HFF-Myc (cell line): ENCODE measurements at regions not wholly inside any gene's neighbourhood (a gene's known extent, or its start where the extent isn't known, plus 50 kb on each side); places are given as distances from the start of the nearest gene placed in this dataset.
A peak's percentile ranks its signal among the peaks of the same experiment; 100 is the strongest.

Source experiments
- DNase-seq: peaks from one replicate; pipeline ENCODE4 v3.0.0-alpha.2; 2011; ENCODE audit warnings: low read depth; ENCODE audit errors: extremely low read depth
- H3K4me3 ChIP-seq: replicated peaks from 2 replicates; pipeline ENCODE4 v1.5.1; 2011; ENCODE audit warnings: low read depth, mild to moderate bottlenecking, control low read depth, low read length
- TF ChIP-seq, protein P1 (sequence below): IDR thresholded peaks from 2 replicates; pipeline ENCODE4 v1.5.1; 2012; ENCODE audit warnings: mild to moderate bottlenecking, low read depth, low read length, control low read depth; ENCODE audit errors: missing control alignments

DNA sequence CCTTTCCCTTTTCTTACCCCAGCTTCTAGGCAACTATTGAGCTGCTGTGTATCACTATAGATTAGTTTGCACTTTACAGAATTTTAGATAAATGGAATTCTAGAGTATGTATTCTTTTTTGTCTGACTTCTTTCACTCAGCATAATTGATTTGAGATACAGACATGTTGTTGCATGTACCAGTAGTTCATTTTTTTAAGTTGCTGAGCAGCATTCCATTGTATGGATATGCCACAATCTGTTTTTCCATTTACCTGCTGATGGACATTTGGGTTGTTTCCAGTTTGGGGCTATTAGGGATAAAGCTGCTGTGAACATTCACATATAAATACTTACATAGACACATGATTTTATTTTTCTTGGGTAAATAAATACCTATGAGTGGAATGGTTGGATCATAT is 135.7 kb downstream of the IGF1 start:
- no peak overlapping the region for H3K4me3 ChIP-seq
- no peak for DNase-seq
- TF ChIP-seq, protein P1, sequence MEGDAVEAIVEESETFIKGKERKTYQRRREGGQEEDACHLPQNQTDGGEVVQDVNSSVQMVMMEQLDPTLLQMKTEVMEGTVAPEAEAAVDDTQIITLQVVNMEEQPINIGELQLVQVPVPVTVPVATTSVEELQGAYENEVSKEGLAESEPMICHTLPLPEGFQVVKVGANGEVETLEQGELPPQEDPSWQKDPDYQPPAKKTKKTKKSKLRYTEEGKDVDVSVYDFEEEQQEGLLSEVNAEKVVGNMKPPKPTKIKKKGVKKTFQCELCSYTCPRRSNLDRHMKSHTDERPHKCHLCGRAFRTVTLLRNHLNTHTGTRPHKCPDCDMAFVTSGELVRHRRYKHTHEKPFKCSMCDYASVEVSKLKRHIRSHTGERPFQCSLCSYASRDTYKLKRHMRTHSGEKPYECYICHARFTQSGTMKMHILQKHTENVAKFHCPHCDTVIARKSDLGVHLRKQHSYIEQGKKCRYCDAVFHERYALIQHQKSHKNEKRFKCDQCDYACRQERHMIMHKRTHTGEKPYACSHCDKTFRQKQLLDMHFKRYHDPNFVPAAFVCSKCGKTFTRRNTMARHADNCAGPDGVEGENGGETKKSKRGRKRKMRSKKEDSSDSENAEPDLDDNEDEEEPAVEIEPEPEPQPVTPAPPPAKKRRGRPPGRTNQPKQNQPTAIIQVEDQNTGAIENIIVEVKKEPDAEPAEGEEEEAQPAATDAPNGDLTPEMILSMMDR: no peak

DNA sequence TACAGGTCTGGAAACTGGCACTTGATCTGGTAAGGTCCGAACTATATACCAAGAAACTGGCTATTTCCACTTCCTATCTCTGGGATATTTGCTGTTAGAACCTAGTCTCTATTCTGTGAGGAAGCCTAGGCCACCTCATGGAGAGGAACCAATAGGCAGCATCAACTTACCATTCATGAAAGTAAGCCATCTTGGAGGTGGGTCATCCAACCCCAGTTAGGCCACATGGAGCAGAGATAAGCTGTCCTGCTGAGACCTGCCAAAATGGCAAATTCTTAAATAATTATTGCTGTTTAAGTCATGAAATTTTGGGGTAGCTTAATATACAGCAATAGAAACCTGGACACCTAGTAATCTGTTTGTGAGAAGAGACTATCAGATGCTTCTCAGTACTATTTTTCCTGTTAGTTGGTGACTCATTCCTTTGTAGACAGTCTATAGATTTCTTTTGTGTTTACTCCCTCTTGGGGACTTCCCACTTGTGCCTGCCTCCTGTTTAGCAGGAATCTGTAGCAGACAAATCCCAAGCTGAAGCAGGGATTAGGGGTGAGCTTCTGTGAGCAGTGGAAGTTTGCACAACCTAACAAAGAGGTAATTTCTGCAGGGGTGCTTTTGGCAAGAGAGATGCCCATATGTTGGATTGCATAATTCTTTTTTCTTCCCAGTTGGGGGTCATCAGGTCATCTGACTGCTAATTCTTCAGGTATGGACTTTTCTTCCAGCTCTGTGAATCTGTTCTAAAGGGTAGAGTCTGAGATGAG is 136.8 kb downstream of the IGF1 start:
- H3K4me3 ChIP-seq: no peak overlapping the region
- peak; percentile 2 for DNase-seq
- TF ChIP-seq, protein P1: no peak

DNA sequence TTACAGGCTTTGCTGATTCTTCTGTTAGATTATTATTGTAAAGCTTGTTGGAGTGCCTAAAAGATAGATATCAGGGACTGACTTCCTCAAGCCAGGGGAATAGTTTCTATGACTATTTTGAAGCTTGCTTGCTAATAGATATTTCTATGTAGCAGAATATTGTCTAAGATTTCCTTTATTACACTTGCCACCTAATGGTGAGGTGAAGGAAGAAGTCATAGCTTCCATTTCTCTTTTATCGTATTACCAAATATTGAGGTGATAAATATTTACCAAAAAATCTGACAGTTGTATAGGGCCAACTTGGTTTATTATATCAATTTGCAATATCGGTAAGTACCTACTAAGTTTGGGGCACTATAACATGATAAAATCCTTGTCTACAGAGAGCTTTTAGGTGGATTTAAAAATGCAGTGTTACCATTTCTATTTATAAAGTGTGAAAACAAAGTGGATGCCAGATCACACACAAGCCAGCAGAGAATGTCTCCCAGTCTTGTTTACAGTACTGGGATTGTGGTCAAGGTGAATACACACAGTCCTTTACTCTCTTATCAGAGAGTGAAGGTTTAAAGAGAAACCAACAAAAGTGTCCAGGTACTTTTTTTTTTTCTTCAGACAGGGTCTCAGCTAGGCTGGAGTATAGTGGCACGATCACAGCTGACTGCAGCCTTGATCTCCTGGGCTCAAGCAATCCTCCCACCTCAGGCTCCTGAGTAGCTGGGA is 137.9 kb downstream of the IGF1 start:
- no peak overlapping the region for H3K4me3 ChIP-seq
- no peak for DNase-seq
- TF ChIP-seq, protein P1: no peak

DNA sequence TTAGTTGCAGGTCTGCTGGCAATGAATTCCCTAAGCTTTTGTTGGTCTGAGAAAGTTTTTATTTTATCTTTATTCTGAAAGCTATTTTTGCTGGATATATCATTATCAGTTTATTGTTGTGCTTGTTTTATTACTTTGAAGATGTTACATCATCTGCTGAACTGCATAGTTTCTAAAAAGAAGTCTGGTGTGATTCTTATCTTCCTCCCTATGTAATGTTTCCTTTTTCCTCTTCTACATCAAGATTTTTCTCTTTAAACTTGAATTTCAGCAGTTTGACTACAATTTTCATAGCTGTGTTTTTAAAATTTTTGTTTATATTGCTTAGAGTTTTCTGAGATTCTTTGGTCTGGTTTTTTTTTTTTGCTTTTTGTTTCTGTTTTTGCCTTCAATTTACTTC is 137.1 kb upstream of the PMCH start:
- DNase-seq: no peak
- TF ChIP-seq, protein P1: no peak

DNA sequence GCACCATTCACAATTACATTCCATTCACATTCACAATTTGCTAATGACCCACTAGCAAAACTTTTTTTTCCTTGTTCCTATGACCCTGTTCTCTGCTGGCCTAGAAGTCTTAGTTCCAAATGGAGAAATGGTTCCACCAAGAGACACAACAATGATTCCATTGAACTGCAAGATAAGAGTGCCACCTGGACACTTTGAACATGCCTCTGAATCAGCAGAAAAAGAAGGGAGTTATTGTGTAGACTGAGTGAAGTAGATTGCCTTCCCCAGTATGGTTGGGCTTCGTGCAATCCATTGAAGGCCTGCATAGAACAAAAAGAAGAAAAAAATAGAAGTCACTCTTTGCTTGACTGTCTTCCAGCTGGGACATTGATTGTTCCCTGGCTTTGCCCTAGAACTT is 133.8 kb upstream of the PMCH start:
- TF ChIP-seq, protein P1: no peak
- no peak for DNase-seq
- no peak overlapping the region for H3K4me3 ChIP-seq

More for the DNA sequence above, 137.1 kb upstream of the PMCH start:
- no peak overlapping the region for H3K4me3 ChIP-seq

DNA sequence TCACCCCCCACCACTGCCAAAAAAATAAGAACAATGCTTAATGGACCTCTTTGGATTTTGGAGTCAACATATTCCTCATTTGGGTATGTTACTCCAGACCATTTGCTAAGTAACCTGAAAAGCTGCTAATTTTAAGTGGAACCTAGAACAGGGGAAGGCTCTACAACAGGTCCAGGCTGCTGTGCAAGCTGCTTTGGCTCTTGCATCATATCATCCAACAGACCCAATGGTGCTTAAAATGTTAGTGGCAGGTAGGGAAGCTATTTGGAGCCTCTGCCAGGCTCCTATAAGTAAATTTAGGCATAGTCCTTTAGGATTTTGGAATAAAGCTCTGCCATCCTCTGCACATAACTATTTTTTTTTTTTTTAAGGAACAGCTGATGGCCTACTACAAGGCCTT is 132.2 kb upstream of the PMCH start:
- DNase-seq: no peak
- TF ChIP-seq, protein P1: no peak
- no peak overlapping the region for H3K4me3 ChIP-seq
